Smooth muscle cell (in vitro differentiated cells): ENCODE measurements at regions not wholly inside any gene's neighbourhood (a gene's known extent, or its start where the extent isn't known, plus 50 kb on each side); places are given as distances from the start of the nearest gene placed in this dataset.

Experiments used
- DNase-seq: peaks from one replicate; lab custom pipeline; 2025; ENCODE audit not compliant: unreplicated experiment; lab: John Stamatoyannopoulos, UW
- H2AFZ ChIP-seq: fragments of 200-600 bp; sonication (generic); 2 replicates; pipeline ENCODE4 v1.6.0; 2016; ENCODE audit warnings: antibody characterized with exemption, low read depth, mild to moderate bottlenecking
- H3F3A ChIP-seq: fragments of 200-600 bp; sonication (generic); 2 replicates; pipeline ENCODE4 v1.6.0; 2017; ENCODE audit warnings: antibody characterized with exemption, low read depth
- H3K27ac ChIP-seq: fragments of 200-600 bp; sonication (generic); 2 replicates; pipeline ENCODE4 v1.5.1; 2016; ENCODE audit warnings: low read depth, mild to moderate bottlenecking
- H3K27me3 ChIP-seq: fragments of 200-600 bp; sonication (generic); 2 replicates; pipeline ENCODE4 v1.6.1; 2016; ENCODE audit warnings: low read depth, mild to moderate bottlenecking
- H3K36me3 ChIP-seq: fragments of 200-600 bp; sonication (generic); 2 replicates; pipeline ENCODE4 v1.5.1; 2016; ENCODE audit warnings: low read depth
- H3K4me1 ChIP-seq: fragments of 200-600 bp; sonication (generic); 2 replicates; pipeline ENCODE4 v1.5.1; 2016; ENCODE audit warnings: low read depth
- H3K4me2 ChIP-seq: fragments of 200-600 bp; sonication (generic); 2 replicates; pipeline ENCODE4 v1.6.0; 2016; ENCODE audit warnings: mild to moderate bottlenecking
- H3K4me3 ChIP-seq: fragments of 200-600 bp; sonication (generic); 2 replicates; pipeline ENCODE4 v1.5.1; 2016; ENCODE audit warnings: mild to moderate bottlenecking
- H3K79me2 ChIP-seq: fragments of 200-600 bp; sonication (generic); 2 replicates; pipeline ENCODE4 v1.6.0; 2016; ENCODE audit warnings: low read depth, mild to moderate bottlenecking
- H3K9ac ChIP-seq: fragments of 200-600 bp; sonication (generic); 2 replicates; pipeline ENCODE4 v1.6.0; 2016; ENCODE audit warnings: low read depth
- H3K9me3 ChIP-seq: fragments of 200-600 bp; sonication (generic); replicated peaks from 2 replicates; pipeline ENCODE4 v1.5.1; 2016; ENCODE audit warnings: low read depth
- H4K20me1 ChIP-seq: fragments of 200-600 bp; sonication (generic); 2 replicates; pipeline ENCODE4 v1.6.0; 2016; ENCODE audit warnings: low read depth
- WGBS: methylation state at CpG from one replicate; pipeline ENCODE4 v1.1.7; 2016; ENCODE audit warnings: low lambda C conversion rate; 5-methylcytosine and 5-hydroxymethylcytosine counted together
- TF ChIP-seq, protein P1 (sequence below): fragments of 200-600 bp; sonication (generic); IDR thresholded peaks from 2 replicates; pipeline ENCODE4 v1.5.1; 2017; ENCODE audit warnings: borderline replicate concordance, mild to moderate bottlenecking, antibody characterized with exemption; ENCODE audit not compliant: insufficient read depth, poor library complexity, severe bottlenecking

DNA sequence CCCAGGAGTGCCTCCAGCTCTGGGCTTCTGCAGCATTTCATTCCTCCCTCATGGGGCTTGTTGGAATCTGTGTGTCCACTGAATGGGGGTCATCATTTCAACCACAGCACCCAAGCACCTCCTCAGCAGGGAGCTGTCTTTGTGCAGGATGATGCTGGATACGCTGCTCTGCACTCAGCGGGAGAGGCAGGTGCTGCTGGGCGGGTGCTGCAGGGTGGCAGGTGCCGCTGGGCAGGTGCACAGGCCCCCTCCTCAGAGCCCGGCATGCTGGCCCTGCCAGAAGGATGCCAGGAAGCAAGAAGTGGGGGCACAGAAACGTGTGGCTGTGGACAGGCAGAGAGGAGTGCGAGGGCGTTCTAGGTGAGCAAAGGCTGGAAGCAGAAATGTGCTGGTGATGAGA, 121.8 kb upstream of the VSTM2B start:
- Histone ChIP-seq H3K79me2 (no peaks in the 10 kb centered on the region), H2AFZ (no peak overlapping the region), H3K9ac (no peak overlapping the region), H3K4me2 (no peak overlapping the region), H3K27me3 (peaks cover 13% of the 10 kb centered on the region), H3F3A (no peaks in the 10 kb centered on the region), H4K20me1 (no peaks in the 10 kb centered on the region), H3K4me1 (peaks cover 11% of the 10 kb centered on the region), H3K9me3 (no peaks in the 10 kb centered on the region), H3K4me3 (no peak overlapping the region), H3K27ac (no peak overlapping the region), H3K36me3 (no peaks in the 10 kb centered on the region)
- TF ChIP-seq, protein P1, sequence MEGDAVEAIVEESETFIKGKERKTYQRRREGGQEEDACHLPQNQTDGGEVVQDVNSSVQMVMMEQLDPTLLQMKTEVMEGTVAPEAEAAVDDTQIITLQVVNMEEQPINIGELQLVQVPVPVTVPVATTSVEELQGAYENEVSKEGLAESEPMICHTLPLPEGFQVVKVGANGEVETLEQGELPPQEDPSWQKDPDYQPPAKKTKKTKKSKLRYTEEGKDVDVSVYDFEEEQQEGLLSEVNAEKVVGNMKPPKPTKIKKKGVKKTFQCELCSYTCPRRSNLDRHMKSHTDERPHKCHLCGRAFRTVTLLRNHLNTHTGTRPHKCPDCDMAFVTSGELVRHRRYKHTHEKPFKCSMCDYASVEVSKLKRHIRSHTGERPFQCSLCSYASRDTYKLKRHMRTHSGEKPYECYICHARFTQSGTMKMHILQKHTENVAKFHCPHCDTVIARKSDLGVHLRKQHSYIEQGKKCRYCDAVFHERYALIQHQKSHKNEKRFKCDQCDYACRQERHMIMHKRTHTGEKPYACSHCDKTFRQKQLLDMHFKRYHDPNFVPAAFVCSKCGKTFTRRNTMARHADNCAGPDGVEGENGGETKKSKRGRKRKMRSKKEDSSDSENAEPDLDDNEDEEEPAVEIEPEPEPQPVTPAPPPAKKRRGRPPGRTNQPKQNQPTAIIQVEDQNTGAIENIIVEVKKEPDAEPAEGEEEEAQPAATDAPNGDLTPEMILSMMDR = no peak
- WGBS = 97% methylated on average over 8 of the region's 8 CpGs
- no peak for DNase-seq

DNA sequence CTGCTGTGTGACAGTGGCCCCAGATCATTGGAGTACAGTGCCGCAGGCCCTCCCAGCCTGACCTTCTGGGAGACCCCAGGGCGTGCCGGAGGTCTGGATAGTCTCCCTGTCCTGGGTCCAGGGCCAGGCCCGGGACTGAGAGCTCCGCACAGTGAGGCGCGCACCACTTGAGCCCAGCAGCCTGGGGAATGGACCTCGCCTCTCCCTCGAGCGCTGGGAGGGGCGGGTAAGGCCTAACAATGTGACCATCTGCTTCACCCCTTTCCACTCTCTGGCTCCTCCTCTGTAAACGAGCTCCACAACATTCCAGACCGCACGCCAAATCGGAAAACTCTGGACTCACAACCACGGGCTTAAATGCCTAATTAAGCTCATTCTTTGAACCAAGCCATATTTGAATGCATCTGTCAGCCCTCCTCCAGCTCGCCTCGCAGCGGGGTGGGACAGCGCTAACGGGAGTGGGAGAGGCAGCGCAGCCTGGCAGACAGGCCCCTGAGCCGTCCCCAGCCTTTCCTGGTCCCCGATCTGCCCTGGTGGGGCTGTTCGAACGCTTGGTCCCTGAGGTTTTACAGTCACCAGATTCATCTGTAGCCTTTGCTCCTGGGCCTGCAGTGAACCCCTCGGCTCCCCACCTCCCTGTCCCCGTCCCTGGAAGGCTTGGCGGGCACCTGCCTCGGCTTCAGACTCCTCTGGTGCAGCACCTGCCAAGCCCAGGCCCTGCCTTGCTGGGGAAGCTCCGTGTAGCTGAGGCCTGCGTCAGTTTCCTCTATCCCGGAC, 120.7 kb upstream of the VSTM2B start:
- no peak overlapping the region for H2AFZ ChIP-seq
- TF ChIP-seq, protein P1 = no peak

DNA sequence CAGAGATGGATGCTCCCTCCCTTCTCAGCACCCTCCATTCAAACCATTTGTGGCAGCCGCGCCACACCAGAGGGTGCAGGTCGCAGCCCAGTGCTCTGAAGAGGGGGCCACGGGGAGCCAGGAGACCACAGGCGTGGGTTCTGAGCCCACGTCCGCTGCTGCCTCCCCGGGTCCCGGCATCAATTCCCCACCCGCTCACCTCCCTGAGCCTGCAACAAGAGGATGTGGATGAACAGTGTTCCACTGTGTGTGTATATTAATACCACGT, 120.1 kb upstream of the VSTM2B start:
- no peak for DNase-seq
- H3K79me2 ChIP-seq = no peaks in the 10 kb centered on the region
- no peaks in the 10 kb centered on the region for H4K20me1 ChIP-seq
- no peaks in the 10 kb centered on the region for H3K27me3 ChIP-seq
- TF ChIP-seq, protein P1 = no peak
- H3K4me1 ChIP-seq = peaks cover 11% of the 10 kb centered on the region
- no peak overlapping the region for H3K4me3 ChIP-seq
- WGBS = 96% methylated on average over 11 of the region's 11 CpGs
- H3K36me3 ChIP-seq = no peaks in the 10 kb centered on the region
- H3F3A ChIP-seq = no peaks in the 10 kb centered on the region
- H2AFZ ChIP-seq = no peak overlapping the region
- H3K9ac ChIP-seq = no peak overlapping the region
- H3K4me2 ChIP-seq = no peak overlapping the region
- no peak overlapping the region for H3K27ac ChIP-seq
- H3K9me3 ChIP-seq = no peaks in the 10 kb centered on the region

More for the DNA sequence above, 120.7 kb upstream of the VSTM2B start:
- no peak overlapping the region for H3K27ac ChIP-seq
- peaks cover 1% of the 10 kb centered on the region for H3K27me3 ChIP-seq
- H3K79me2 ChIP-seq = no peaks in the 10 kb centered on the region
- H3K4me2 ChIP-seq = peak overlapping the region; percentile 3
- no peak overlapping the region for H3K4me3 ChIP-seq
- H3K4me1 ChIP-seq = peaks cover 11% of the 10 kb centered on the region
- WGBS = 34% methylated on average over 33 of the region's 33 CpGs
- no peak for DNase-seq
- no peaks in the 10 kb centered on the region for H3K9me3 ChIP-seq
- no peaks in the 10 kb centered on the region for H4K20me1 ChIP-seq
- H3F3A ChIP-seq = no peaks in the 10 kb centered on the region
- no peak overlapping the region for H3K9ac ChIP-seq
- no peaks in the 10 kb centered on the region for H3K36me3 ChIP-seq
